GM18507 (cell line): ENCODE measurements at regions not wholly inside any gene's neighbourhood (a gene's known extent, or its start where the extent isn't known, plus 50 kb on each side); places are given as distances from the start of the nearest gene placed in this dataset.
"Not testable (repeated sequence)": the region's sequence is repeated elsewhere in the genome, so short reads cannot be mapped to it uniquely, and the experiment has no call there.

Experiments used
- DNase-seq: peaks from one replicate; pipeline ENCODE4 v3.0.0; 2011; ENCODE audit warnings: low read depth; ENCODE audit not compliant: insufficient read length; ENCODE audit errors: extremely low spot score
- FAIRE-seq: peaks from 2 replicates; lab custom pipeline; 2011; peaks lifted over from hg19 to GRCh38; lab: Jason Lieb, UNC

- DNase-seq (no peak), FAIRE-seq (no peak)
Measured at GRCh38 chr15:96037584-96037983, 292.9 kb upstream of the NR2F2 start.

- no peak for FAIRE-seq
Measured at GRCh38 chr15:96038131-96038530, 292.4 kb upstream of the NR2F2 start.

GRCh38 chr15:96038650-96039049 lies 291.9 kb upstream of the NR2F2 start:
- no peak for DNase-seq
- no peak for FAIRE-seq

More at GRCh38 chr15:96038131-96038530, 292.4 kb upstream of the NR2F2 start:
- DNase-seq: no peak

- FAIRE-seq (no peak), DNase-seq (no peak)
Measured at GRCh38 chr15:96041982-96042733, 288.3 kb upstream of the NR2F2 start.

GRCh38 chr15:96042734-96043224 lies 287.7 kb upstream of the NR2F2 start:
- peak; percentile 29 for FAIRE-seq
- no peak for DNase-seq

- FAIRE-seq: no peak
- DNase-seq: no peak
Measured at GRCh38 chr15:96043591-96044171, 286.8 kb upstream of the NR2F2 start.

GRCh38 chr15:96046620-96047240 lies 283.8 kb upstream of the NR2F2 start:
- no peak for DNase-seq
- FAIRE-seq: no peak

GRCh38 chr15:96047255-96047931 lies 283.1 kb upstream of the NR2F2 start:
- DNase-seq (no peak), FAIRE-seq (no peak)

GRCh38 chr15:96049323-96049722 lies 281.2 kb upstream of the NR2F2 start:
- no peak for FAIRE-seq
- no peak for DNase-seq

- no peak for FAIRE-seq
- no peak for DNase-seq
Measured at GRCh38 chr15:96049766-96050165, 280.7 kb upstream of the NR2F2 start.

- no peak for DNase-seq
- no peak for FAIRE-seq
Measured at GRCh38 chr15:96051598-96051997, 278.9 kb upstream of the NR2F2 start.

- no peak for DNase-seq
- FAIRE-seq: no peak
Measured at GRCh38 chr15:96052154-96052553, 278.3 kb upstream of the NR2F2 start.

GRCh38 chr15:96052572-96053030 lies 277.9 kb upstream of the NR2F2 start:
- no peak for DNase-seq
- no peak for FAIRE-seq

- no peak for DNase-seq
Measured at GRCh38 chr15:96053031-96053780, 277.3 kb upstream of the NR2F2 start.

GRCh38 chr15:96053781-96054428 lies 276.6 kb upstream of the NR2F2 start:
- FAIRE-seq (no peak), DNase-seq (no peak)

More at GRCh38 chr15:96053031-96053780, 277.3 kb upstream of the NR2F2 start:
- no peak for FAIRE-seq

GRCh38 chr15:96054621-96055020 lies 275.9 kb upstream of the NR2F2 start:
- FAIRE-seq (no peak), DNase-seq (no peak)

- DNase-seq (no peak), FAIRE-seq (peak; percentile 46)
Measured at GRCh38 chr15:96058103-96058851, 272.2 kb upstream of the NR2F2 start.

- not testable (repeated sequence) for DNase-seq, FAIRE-seq
Measured at GRCh38 chr15:96058852-96059103, 271.7 kb upstream of the NR2F2 start.
